ENCODE measurements at regions not wholly inside any gene's neighbourhood (a gene's known extent, or its start where the extent isn't known, plus 50 kb on each side); places are given as distances from the start of the nearest gene placed in this dataset.

- TF ChIP-seq CTCF (IDR thresholded peaks at IDR 0.05) (no peak), POLR2A (IDR thresholded peaks at IDR 0.05) (no peak), POLR2AphosphoS5 (IDR thresholded peaks at IDR 0.05; ENCODE audit: insufficient read depth in 1 of 2, low read depth in 1 of 2) (no peak)
These were observed 61.7 kb downstream of the ARHGAP35 start for GRCh38 chr19:46922465-46922864.

Measured in vagina (tissue), 2 donors.